ENCODE measurements at regions not wholly inside any gene's neighbourhood (a gene's known extent, or its start where the extent isn't known, plus 50 kb on each side); places are given as distances from the start of the nearest gene placed in this dataset.

- peaks cover 28% of the 10 kb centered on the region for H3K9me3 Mint-ChIP-seq (ENCODE audit: unreplicated experiment)
These were observed 738.7 kb downstream of the SOCS6 start for GRCh38 chr18:71027531-71027930.

GRCh38 chr18:71025505-71026225, 736.8 kb downstream of the SOCS6 start:
- no peak for DNase-seq (ENCODE audit: low spot score)
- Mint-ChIP-seq H3K4me1 (ENCODE audit: unreplicated experiment) (no peaks in the 10 kb centered on the region), H3K27me3 (ENCODE audit: unreplicated experiment) (peaks cover 1% of the 10 kb centered on the region), H3K4me3 (ENCODE audit: unreplicated experiment) (no peak overlapping the region), H3K36me3 (ENCODE audit: low read depth, unreplicated experiment) (peaks cover 6% of the 10 kb centered on the region), H3K9me3 (ENCODE audit: unreplicated experiment) (peaks cover 29% of the 10 kb centered on the region), H3K27ac (ENCODE audit: unreplicated experiment) (no peak overlapping the region)
- no peak for TF ChIP-seq CTCF (IDR thresholded peaks at IDR 0.05; ENCODE audit: unreplicated experiment)

More at GRCh38 chr18:71027531-71027930, 738.7 kb downstream of the SOCS6 start:
- no peaks in the 10 kb centered on the region for H3K4me1 Mint-ChIP-seq (ENCODE audit: unreplicated experiment)
- DNase-seq (ENCODE audit: low spot score): no peak
- H3K36me3 Mint-ChIP-seq (ENCODE audit: low read depth, unreplicated experiment): peaks cover 6% of the 10 kb centered on the region
- no peak overlapping the region for H3K4me3 Mint-ChIP-seq (ENCODE audit: unreplicated experiment)
- H3K27me3 Mint-ChIP-seq (ENCODE audit: unreplicated experiment): peaks cover 5% of the 10 kb centered on the region
- H3K27ac Mint-ChIP-seq (ENCODE audit: unreplicated experiment): no peak overlapping the region
- TF ChIP-seq CTCF (IDR thresholded peaks at IDR 0.05; ENCODE audit: unreplicated experiment): no peak

- Mint-ChIP-seq H3K9me3 (ENCODE audit: unreplicated experiment) (peaks cover 15% of the 10 kb centered on the region), H3K36me3 (ENCODE audit: low read depth, unreplicated experiment) (peaks cover 6% of the 10 kb centered on the region), H3K4me1 (ENCODE audit: unreplicated experiment) (no peaks in the 10 kb centered on the region), H3K27me3 (ENCODE audit: unreplicated experiment) (peaks cover 3% of the 10 kb centered on the region), H3K4me3 (ENCODE audit: unreplicated experiment) (no peak overlapping the region), H3K27ac (ENCODE audit: unreplicated experiment) (no peak overlapping the region)
- TF ChIP-seq CTCF (IDR thresholded peaks at IDR 0.05; ENCODE audit: unreplicated experiment): no peak
- DNase-seq (ENCODE audit: low spot score): no peak
These were observed 733.5 kb downstream of the SOCS6 start for GRCh38 chr18:71022389-71022788.

GRCh38 chr18:71021030-71021362, 732.2 kb downstream of the SOCS6 start:
- Mint-ChIP-seq H3K9me3 (ENCODE audit: unreplicated experiment) (peaks cover 12% of the 10 kb centered on the region), H3K27ac (ENCODE audit: unreplicated experiment) (no peak overlapping the region), H3K4me3 (ENCODE audit: unreplicated experiment) (no peak overlapping the region), H3K4me1 (ENCODE audit: unreplicated experiment) (no peaks in the 10 kb centered on the region), H3K27me3 (ENCODE audit: unreplicated experiment) (peaks cover 3% of the 10 kb centered on the region), H3K36me3 (ENCODE audit: low read depth, unreplicated experiment) (peaks cover 6% of the 10 kb centered on the region)
- TF ChIP-seq CTCF (IDR thresholded peaks at IDR 0.05; ENCODE audit: unreplicated experiment): no peak
- DNase-seq (ENCODE audit: low spot score): no peak

GRCh38 chr18:71020342-71021029, 731.6 kb downstream of the SOCS6 start:
- Mint-ChIP-seq H3K9me3 (ENCODE audit: unreplicated experiment) (peaks cover 12% of the 10 kb centered on the region), H3K4me3 (ENCODE audit: unreplicated experiment) (no peak overlapping the region), H3K27ac (ENCODE audit: unreplicated experiment) (no peak overlapping the region), H3K36me3 (ENCODE audit: low read depth, unreplicated experiment) (peaks cover 6% of the 10 kb centered on the region), H3K4me1 (ENCODE audit: unreplicated experiment) (no peaks in the 10 kb centered on the region), H3K27me3 (ENCODE audit: unreplicated experiment) (peaks cover 3% of the 10 kb centered on the region)
- no peak for TF ChIP-seq CTCF (IDR thresholded peaks at IDR 0.05; ENCODE audit: unreplicated experiment)
- DNase-seq (ENCODE audit: low spot score): no peak

Measured in endothelial cell (in vitro differentiated cells).